Neutrophil (primary cell): ENCODE measurements at regions not wholly inside any gene's neighbourhood (a gene's known extent, or its start where the extent isn't known, plus 50 kb on each side); places are given as distances from the start of the nearest gene placed in this dataset.
"Not testable (repeated sequence)": the region's sequence is repeated elsewhere in the genome, so short reads cannot be mapped to it uniquely, and the experiment has no call there.

Experiments used
- H3K27ac ChIP-seq: fragments of 200-600 bp; sonication (generic); 2 replicates; pipeline ENCODE4 v1.5.1; 2016; ENCODE audit warnings: mild to moderate bottlenecking, moderate library complexity
- H3K27me3 ChIP-seq: fragments of 200-600 bp; sonication (generic); 2 replicates; pipeline ENCODE4 v1.6.0; 2016; ENCODE audit warnings: mild to moderate bottlenecking
- H3K36me3 ChIP-seq: fragments of 200-600 bp; sonication (generic); 2 replicates; pipeline ENCODE4 v1.5.1; 2017
- H3K4me1 ChIP-seq, 2 experiments: fragments of 200-600 bp in 1 of 2; sonication (generic) in 1 of 2; 1 replicate in 1 of 2; 2 replicates in 1 of 2; pipeline versions ENCODE4 v1.5.1 to v1.6.1; 2013 to 2016; ENCODE audit warnings: low read depth in 1 of 2, low read length in 1 of 2, mild to moderate bottlenecking in 1 of 2, moderate library complexity in 1 of 2; ENCODE audit not compliant: control insufficient read depth in 1 of 2, insufficient read depth in 1 of 2
- H3K4me3 ChIP-seq, 2 experiments: fragments of 200-600 bp in 1 of 2; sonication (generic) in 1 of 2; 1 replicate in 1 of 2; 2 replicates in 1 of 2; pipeline ENCODE4 v1.5.1; 2013 to 2016; ENCODE audit warnings: low read depth in 1 of 2, low read length in 1 of 2, mild to moderate bottlenecking in 1 of 2, moderate library complexity in 1 of 2
- H3K9me3 ChIP-seq: fragments of 200-600 bp; sonication (generic); 2 replicates; pipeline ENCODE4 v1.5.1; 2016
- CTCF ChIP-seq: fragments of 200-600 bp; sonication (generic); IDR thresholded peaks from 2 replicates; pipeline ENCODE4 v1.5.1; 2016; ENCODE audit warnings: antibody characterized with exemption

GRCh38 chrX:109782994-109783700, 50.1 kb upstream of the ACSL4 start:
- H3K4me1 ChIP-seq = no peaks in the 10 kb centered on the region
- no peaks in the 10 kb centered on the region for H3K36me3 ChIP-seq
- H3K9me3 ChIP-seq = no peaks in the 10 kb centered on the region
- H3K27ac ChIP-seq = no peak overlapping the region
- no peaks in the 10 kb centered on the region for H3K27me3 ChIP-seq
- no peak for TF ChIP-seq CTCF
- no peak overlapping the region for H3K4me3 ChIP-seq

DNA sequence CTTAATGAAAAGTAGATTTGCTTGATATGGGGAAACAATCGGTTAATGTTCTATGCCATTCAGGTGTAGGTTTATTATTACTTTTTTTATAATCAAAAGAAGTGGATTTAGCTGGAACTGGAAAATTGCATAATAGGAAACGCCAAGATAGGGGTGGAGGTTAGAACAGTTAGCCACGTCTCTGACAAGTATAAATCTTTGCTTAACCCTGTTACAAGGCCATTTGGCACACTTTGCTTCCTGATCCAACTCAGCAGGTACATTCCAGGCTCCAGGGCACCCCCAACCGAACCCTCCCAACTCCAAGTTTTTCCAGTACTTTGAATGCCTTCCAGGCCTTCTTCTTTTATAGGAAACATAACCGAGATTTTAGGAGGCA, 50.6 kb upstream of the ACSL4 start:
- Histone ChIP-seq H3K27me3 (no peaks in the 10 kb centered on the region), H3K36me3 (no peaks in the 10 kb centered on the region), H3K4me3 (no peak overlapping the region), H3K9me3 (no peaks in the 10 kb centered on the region), H3K27ac (no peak overlapping the region), H3K4me1 (no peaks in the 10 kb centered on the region)
- no peak for TF ChIP-seq CTCF

- Histone ChIP-seq H3K4me1 (no peaks in the 10 kb centered on the region), H3K9me3 (no peaks in the 10 kb centered on the region), H3K36me3 (no peaks in the 10 kb centered on the region), H3K27me3 (no peaks in the 10 kb centered on the region), H3K27ac (no peak overlapping the region), H3K4me3 (no peak overlapping the region)
- no peak for TF ChIP-seq CTCF
These were observed 52.0 kb upstream of the ACSL4 start for GRCh38 chrX:109785053-109785452.

DNA sequence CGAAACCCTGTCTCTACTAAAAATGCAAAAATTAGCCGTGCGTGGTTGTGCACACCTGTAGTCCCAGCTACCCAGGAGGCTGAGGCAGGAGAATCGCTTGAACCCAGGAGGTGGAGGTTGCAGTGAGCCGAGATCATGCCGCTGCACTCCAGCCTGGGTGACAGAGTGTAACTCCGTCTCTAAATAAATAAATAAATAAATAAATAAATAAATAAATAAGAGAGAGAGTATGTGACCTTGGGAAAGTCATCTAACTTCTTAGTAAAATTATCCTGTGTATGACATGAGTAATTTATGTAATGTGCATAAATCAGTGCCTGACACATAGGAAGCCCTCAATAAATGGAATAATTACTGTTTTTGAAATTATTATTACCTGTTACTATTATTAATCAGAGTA, 57.5 kb upstream of the ACSL4 start:
- H3K27ac ChIP-seq, H3K9me3 ChIP-seq, H3K4me3 ChIP-seq, H3K36me3 ChIP-seq, H3K4me1 ChIP-seq, H3K27me3 ChIP-seq: not testable (repeated sequence)

DNA sequence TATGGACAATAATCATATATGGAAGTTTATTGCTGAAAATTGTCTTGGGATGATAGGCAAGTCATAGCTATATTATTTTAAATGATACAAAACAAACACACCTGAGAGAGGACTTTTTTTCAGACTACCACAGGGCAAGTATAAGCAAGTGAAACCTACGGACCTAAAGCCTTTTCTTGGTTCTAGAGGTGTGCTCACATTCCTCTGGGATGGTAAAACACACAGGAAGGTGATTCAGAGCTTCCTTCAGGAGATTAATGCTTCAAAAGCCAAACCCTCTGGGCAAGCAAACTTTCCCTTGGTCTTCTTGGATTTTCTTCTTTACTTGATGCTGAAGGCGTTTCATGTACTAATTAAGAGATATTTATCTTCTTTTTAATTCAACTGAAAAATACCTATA, 60.1 kb upstream of the ACSL4 start:
- no peaks in the 10 kb centered on the region for H3K9me3 ChIP-seq
- no peak overlapping the region for H3K4me3 ChIP-seq
- H3K4me1 ChIP-seq = no peaks in the 10 kb centered on the region
- H3K36me3 ChIP-seq = no peaks in the 10 kb centered on the region
- no peak for TF ChIP-seq CTCF
- H3K27ac ChIP-seq = no peak overlapping the region
- H3K27me3 ChIP-seq = no peaks in the 10 kb centered on the region

- Histone ChIP-seq H3K27ac (no peak overlapping the region), H3K4me1 (no peaks in the 10 kb centered on the region), H3K36me3 (no peaks in the 10 kb centered on the region), H3K27me3 (no peaks in the 10 kb centered on the region), H3K9me3 (no peaks in the 10 kb centered on the region), H3K4me3 (no peak overlapping the region)
- TF ChIP-seq CTCF = no peak
These were observed 62.6 kb upstream of the ACSL4 start for GRCh38 chrX:109795682-109796081.
